HCT116 (cell line): ENCODE measurements at regions not wholly inside any gene's neighbourhood (a gene's known extent, or its start where the extent isn't known, plus 50 kb on each side); places are given as distances from the start of the nearest gene placed in this dataset.

Experiments used
- ATAC-seq: fragments of 200-7000 bp; cut with Tn5 transposase; 2 replicates; pipeline ENCODE4 v1.9.1; 2020; ENCODE audit warnings: mild to moderate bottlenecking, moderate library complexity
- BruUV-seq: library from RNA; stranded (reverse); fragments of 400-500 nt; replicated peaks from 2 replicates; lab custom pipeline; 2021; lab: Mats Ljungman, UMichigan
- CTCF ChIA-PET: fragments of 300-600 bp; sonication (Branson Sonifier 250); formaldehyde crosslinking; loops from one replicate; lab custom pipeline; 2021; ENCODE audit warnings: antibody characterized with exemption; lab: Charles Lee
- POLR2A ChIA-PET: fragments of 300-600, 350-600 bp; sonication (Branson Sonifier 250); formaldehyde crosslinking; loops from one replicate; lab custom pipeline; 2021; ENCODE audit warnings: antibody characterized with exemption; lab: Charles Lee
- RAD21 ChIA-PET, 2 experiments: fragments of 300-600 bp; sonication (Branson Sonifier 250); formaldehyde crosslinking; loops; one replicate each; lab custom pipeline; 2023; ENCODE audit warnings: low total read pairs in 2 of 2; ENCODE audit not compliant: uncharacterized antibody in 2 of 2, unreplicated experiment in 2 of 2, low non-redundant PET in 1 of 2; lab: Charles Lee
- DNase-seq: peaks from one replicate; pipeline ENCODE4 v3.0.0-alpha.2; 2010; ENCODE audit warnings: low read depth, low spot score
- H2AFZ ChIP-seq: fragments of 200-600 bp; shearing (Covaris generic), sonication (generic); 2 replicates; pipeline ENCODE4 v1.6.1; 2017; ENCODE audit warnings: low read depth, mixed run types, mixed read lengths, antibody characterized with exemption, low read length; ENCODE audit not compliant: poor library complexity, severe bottlenecking
- H3K27ac ChIP-seq: 2 replicates; pipeline ENCODE4 v1.5.1; 2012; ENCODE audit warnings: low read depth, low read length
- H3K27me3 ChIP-seq: fragments of 200-600 bp; sonication (generic); 2 replicates; pipeline ENCODE4 v1.6.1; 2016; ENCODE audit warnings: mixed run types, low read length, mixed read lengths; ENCODE audit not compliant: insufficient read depth
- H3K36me3 ChIP-seq, 2 experiments: fragments of 200-500 bp in 1 of 2; fragments of 200-600 bp in 1 of 2; sonication (Bioruptor generic) in 1 of 2; sonication (generic) in 1 of 2; 2 replicates each; pipeline versions ENCODE4 v1.5.1 to v1.6.1; 2014 to 2016; ENCODE audit warnings: low read length in 2 of 2, inconsistent platforms in 1 of 2, mixed read lengths in 1 of 2, mixed run types in 1 of 2; ENCODE audit not compliant: insufficient read depth in 2 of 2, control insufficient read depth in 1 of 2
- H3K4me1 ChIP-seq, 2 experiments: fragments of 200-600 bp in 1 of 2; sonication (generic) in 1 of 2; 2 replicates each; pipeline versions ENCODE4 v1.5.1 to v1.6.1; 2012 to 2017; ENCODE audit warnings: low read length in 2 of 2, inconsistent platforms in 1 of 2, mild to moderate bottlenecking in 1 of 2, mixed read lengths in 1 of 2, mixed run types in 1 of 2, moderate library complexity in 1 of 2; ENCODE audit not compliant: insufficient read depth in 2 of 2, control insufficient read depth in 1 of 2
- H3K4me2 ChIP-seq: fragments of 200-600 bp; sonication (generic); 2 replicates; pipeline ENCODE4 v1.6.1; 2017; ENCODE audit warnings: mixed run types, low read length, mixed read lengths
- H3K4me3 ChIP-seq, 2 experiments: fragments of 200-600 bp in 1 of 2; sonication (generic) in 1 of 2; replicated peaks in 1 of 2; 2 replicates each; pipeline ENCODE4 v1.5.1; 2011 to 2016; ENCODE audit warnings: low read length in 2 of 2, control low read depth in 1 of 2, low read depth in 1 of 2, mild to moderate bottlenecking in 1 of 2, mixed read lengths in 1 of 2, mixed run types in 1 of 2
- H3K79me2 ChIP-seq: fragments of 200-600 bp; sonication (generic); 2 replicates; pipeline ENCODE4 v1.6.1; 2017; ENCODE audit warnings: mild to moderate bottlenecking, mixed run types, low read length, moderate library complexity, mixed read lengths; ENCODE audit not compliant: insufficient read depth
- H3K9ac ChIP-seq: fragments of 200-600 bp; sonication (generic); 2 replicates; pipeline ENCODE4 v1.6.1; 2016; ENCODE audit warnings: low read length, mixed read lengths
- H3K9me2 ChIP-seq: fragments of 200-600 bp; sonication (generic), shearing (Covaris generic); 2 replicates; pipeline ENCODE4 v1.6.1; 2017; ENCODE audit warnings: mixed run types, mild to moderate bottlenecking, moderate library complexity; ENCODE audit not compliant: insufficient read depth
- H3K9me3 ChIP-seq, 2 experiments: fragments of 200-500 bp in 1 of 2; fragments of 200-600 bp in 1 of 2; sonication (Bioruptor generic) in 1 of 2; sonication (generic) in 1 of 2; 2 replicates each; pipeline ENCODE4 v1.6.1; 2014 to 2017; ENCODE audit warnings: low read length in 2 of 2, mixed read lengths in 2 of 2, inconsistent platforms in 1 of 2, low read depth in 1 of 2, mild to moderate bottlenecking in 1 of 2, mixed run types in 1 of 2, moderate library complexity in 1 of 2; ENCODE audit not compliant: control insufficient read depth in 1 of 2, insufficient read depth in 1 of 2
- H4K20me1 ChIP-seq: fragments of 200-600 bp; sonication (generic), shearing (Covaris generic); 2 replicates; pipeline ENCODE4 v1.6.1; 2017; ENCODE audit warnings: mixed run types, mild to moderate bottlenecking, moderate library complexity; ENCODE audit not compliant: insufficient read depth
- EGR1 ChIP-seq: IDR thresholded peaks from 2 replicates; pipeline ENCODE4 v1.6.1; 2012; ENCODE audit warnings: low read depth
- POLR2AphosphoS5 ChIP-seq: IDR thresholded peaks from 2 replicates; pipeline ENCODE4 v1.6.1; 2011; ENCODE audit warnings: mild to moderate bottlenecking, low read depth, low read length, moderate library complexity
- RAD21 ChIP-seq: IDR thresholded peaks from 2 replicates; pipeline ENCODE4 v1.6.1; 2012; ENCODE audit warnings: low read depth, mild to moderate bottlenecking
- SRF ChIP-seq: IDR thresholded peaks from 2 replicates; pipeline ENCODE4 v1.6.1; 2012; ENCODE audit warnings: low read depth
- YY1 ChIP-seq: IDR thresholded peaks from 2 replicates; pipeline ENCODE4 v1.6.1; 2011; ENCODE audit warnings: low read length, low read depth, moderate library complexity, mild to moderate bottlenecking; ENCODE audit not compliant: insufficient replicate concordance; ENCODE audit errors: extremely low read depth
- ZFX ChIP-seq: fragments of 450-650 bp; IDR thresholded peaks from 2 replicates; pipeline ENCODE4 v1.6.1; 2017
- intact Hi-C: fragments of 100-400 bp; cut with micrococcal nuclease; formaldehyde crosslinking; loops from 2 replicates; pipeline ENCODE4 v1.10.0; 2022
- TF ChIP-seq, protein P1 (sequence below): IDR thresholded peaks from 2 replicates; pipeline ENCODE4 v1.6.1; 2012; ENCODE audit warnings: low read depth
- TF ChIP-seq, protein P2 (sequence below): IDR thresholded peaks from 2 replicates; pipeline ENCODE4 v1.6.1; 2011; ENCODE audit warnings: mild to moderate bottlenecking, low read length, moderate library complexity; ENCODE audit not compliant: insufficient replicate concordance; ENCODE audit errors: extremely low read depth
- TF ChIP-seq, protein P3 (sequence below): IDR thresholded peaks from 2 replicates; pipeline ENCODE4 v1.6.1; 2012

DNA sequence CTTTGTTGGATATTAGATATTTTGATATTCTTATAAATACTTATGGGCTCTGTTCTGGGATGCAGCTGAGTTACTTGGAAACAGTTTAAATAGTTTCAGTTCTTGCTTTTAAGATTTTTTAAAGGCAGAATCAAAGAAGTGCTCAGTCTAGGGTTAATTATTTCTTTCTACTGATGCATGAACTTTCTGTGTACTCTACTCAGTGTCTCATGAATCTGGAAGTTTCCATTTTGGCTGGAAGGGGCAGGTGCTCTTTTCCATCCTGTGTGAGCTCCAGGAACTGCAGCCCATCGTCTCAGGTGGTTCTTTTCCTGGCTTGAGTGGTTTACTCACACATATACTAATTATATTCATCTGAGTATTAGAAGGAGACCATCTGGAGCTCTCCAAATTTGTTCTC, 61.1 kb upstream of the CPHXL start:
- TF ChIP-seq POLR2AphosphoS5 (no peak), SRF (no peak), ZFX (no peak), YY1 (no peak), EGR1 (no peak), RAD21 (no peak)
- TF ChIP-seq, protein P1, sequence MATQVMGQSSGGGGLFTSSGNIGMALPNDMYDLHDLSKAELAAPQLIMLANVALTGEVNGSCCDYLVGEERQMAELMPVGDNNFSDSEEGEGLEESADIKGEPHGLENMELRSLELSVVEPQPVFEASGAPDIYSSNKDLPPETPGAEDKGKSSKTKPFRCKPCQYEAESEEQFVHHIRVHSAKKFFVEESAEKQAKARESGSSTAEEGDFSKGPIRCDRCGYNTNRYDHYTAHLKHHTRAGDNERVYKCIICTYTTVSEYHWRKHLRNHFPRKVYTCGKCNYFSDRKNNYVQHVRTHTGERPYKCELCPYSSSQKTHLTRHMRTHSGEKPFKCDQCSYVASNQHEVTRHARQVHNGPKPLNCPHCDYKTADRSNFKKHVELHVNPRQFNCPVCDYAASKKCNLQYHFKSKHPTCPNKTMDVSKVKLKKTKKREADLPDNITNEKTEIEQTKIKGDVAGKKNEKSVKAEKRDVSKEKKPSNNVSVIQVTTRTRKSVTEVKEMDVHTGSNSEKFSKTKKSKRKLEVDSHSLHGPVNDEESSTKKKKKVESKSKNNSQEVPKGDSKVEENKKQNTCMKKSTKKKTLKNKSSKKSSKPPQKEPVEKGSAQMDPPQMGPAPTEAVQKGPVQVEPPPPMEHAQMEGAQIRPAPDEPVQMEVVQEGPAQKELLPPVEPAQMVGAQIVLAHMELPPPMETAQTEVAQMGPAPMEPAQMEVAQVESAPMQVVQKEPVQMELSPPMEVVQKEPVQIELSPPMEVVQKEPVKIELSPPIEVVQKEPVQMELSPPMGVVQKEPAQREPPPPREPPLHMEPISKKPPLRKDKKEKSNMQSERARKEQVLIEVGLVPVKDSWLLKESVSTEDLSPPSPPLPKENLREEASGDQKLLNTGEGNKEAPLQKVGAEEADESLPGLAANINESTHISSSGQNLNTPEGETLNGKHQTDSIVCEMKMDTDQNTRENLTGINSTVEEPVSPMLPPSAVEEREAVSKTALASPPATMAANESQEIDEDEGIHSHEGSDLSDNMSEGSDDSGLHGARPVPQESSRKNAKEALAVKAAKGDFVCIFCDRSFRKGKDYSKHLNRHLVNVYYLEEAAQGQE = no peak
- TF ChIP-seq, protein P2, sequence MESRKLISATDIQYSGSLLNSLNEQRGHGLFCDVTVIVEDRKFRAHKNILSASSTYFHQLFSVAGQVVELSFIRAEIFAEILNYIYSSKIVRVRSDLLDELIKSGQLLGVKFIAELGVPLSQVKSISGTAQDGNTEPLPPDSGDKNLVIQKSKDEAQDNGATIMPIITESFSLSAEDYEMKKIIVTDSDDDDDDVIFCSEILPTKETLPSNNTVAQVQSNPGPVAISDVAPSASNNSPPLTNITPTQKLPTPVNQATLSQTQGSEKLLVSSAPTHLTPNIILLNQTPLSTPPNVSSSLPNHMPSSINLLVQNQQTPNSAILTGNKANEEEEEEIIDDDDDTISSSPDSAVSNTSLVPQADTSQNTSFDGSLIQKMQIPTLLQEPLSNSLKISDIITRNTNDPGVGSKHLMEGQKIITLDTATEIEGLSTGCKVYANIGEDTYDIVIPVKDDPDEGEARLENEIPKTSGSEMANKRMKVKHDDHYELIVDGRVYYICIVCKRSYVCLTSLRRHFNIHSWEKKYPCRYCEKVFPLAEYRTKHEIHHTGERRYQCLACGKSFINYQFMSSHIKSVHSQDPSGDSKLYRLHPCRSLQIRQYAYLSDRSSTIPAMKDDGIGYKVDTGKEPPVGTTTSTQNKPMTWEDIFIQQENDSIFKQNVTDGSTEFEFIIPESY = no peak
- TF ChIP-seq, protein P3, sequence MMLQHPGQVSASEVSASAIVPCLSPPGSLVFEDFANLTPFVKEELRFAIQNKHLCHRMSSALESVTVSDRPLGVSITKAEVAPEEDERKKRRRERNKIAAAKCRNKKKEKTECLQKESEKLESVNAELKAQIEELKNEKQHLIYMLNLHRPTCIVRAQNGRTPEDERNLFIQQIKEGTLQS = no peak
- ChIA-PET POLR2A (no interaction called here), RAD21 (no interaction called here)

More for the DNA sequence above, 61.1 kb upstream of the CPHXL start:
- Histone ChIP-seq H3K79me2 (no peaks in the 10 kb centered on the region), H3K9me3 (no peaks in the 10 kb centered on the region), H3K4me1 (no peaks in the 10 kb centered on the region), H3K36me3 (no peaks in the 10 kb centered on the region), H2AFZ (no peak overlapping the region), H3K4me3 (no peak overlapping the region), H3K9me2 (no peaks in the 10 kb centered on the region), H3K27ac (no peak overlapping the region), H4K20me1 (no peaks in the 10 kb centered on the region; the same call in 1 of the 2 replicates), H3K27me3 (peaks cover 13% of the 10 kb centered on the region; the same call in 1 of the 2 replicates), H3K4me2 (no peak overlapping the region), H3K9ac (no peak overlapping the region)
- DNase-seq (no peak), ATAC-seq (no peak)
- intact Hi-C loops = loop anchor here (5.0 to 10.0 kb wide), 2 partner anchors 867 to 1255 kb away; no protein-coding TSS in a partner anchor
- BruUV-seq = no TSS peak
- CTCF ChIA-PET = interaction anchor here (0.7 to 2.1 kb wide), 4 partner anchors 14 to 1384 kb away, joined by 3 to 11 read pairs (median 5); no protein-coding TSS in a partner anchor
